Left kidney (tissue), 1 donor: ENCODE measurements at regions not wholly inside any gene's neighbourhood (a gene's known extent, or its start where the extent isn't known, plus 50 kb on each side); places are given as distances from the start of the nearest gene placed in this dataset.
A peak's percentile ranks its signal among the peaks of the same experiment; 100 is the strongest.

Experiments
- DNase-seq: peaks from one replicate; pipeline ENCODE4 v3.0.0-alpha.2; 2013

GRCh38 chr13:52975969-52976368 lies 52.6 kb upstream of the OLFM4 start:
- DNase-seq: no peak

- no peak for DNase-seq
Measured at GRCh38 chr13:52975161-52975560, 53.5 kb upstream of the OLFM4 start.

GRCh38 chr13:52974711-52975110 lies 53.9 kb upstream of the OLFM4 start:
- no peak for DNase-seq

- no peak for DNase-seq
Measured at GRCh38 chr13:52969373-52969772, 59.2 kb upstream of the OLFM4 start.

GRCh38 chr13:52968074-52968700 lies 60.4 kb upstream of the OLFM4 start:
- peak; percentile 79 for DNase-seq

GRCh38 chr13:52961987-52962386 lies 66.6 kb upstream of the OLFM4 start:
- no peak for DNase-seq

- DNase-seq: no peak
Measured at GRCh38 chr13:52961256-52961910, 67.2 kb upstream of the OLFM4 start.

- DNase-seq: no peak
Measured at GRCh38 chr13:52955472-52955874, 73.1 kb upstream of the OLFM4 start.

- no peak for DNase-seq
Measured at GRCh38 chr13:52954838-52955237, 73.8 kb upstream of the OLFM4 start.

GRCh38 chr13:52950436-52950956 lies 78.1 kb upstream of the OLFM4 start:
- no peak for DNase-seq

- no peak for DNase-seq
Measured at GRCh38 chr13:52949742-52950141, 78.9 kb upstream of the OLFM4 start.

- no peak for DNase-seq
Measured at GRCh38 chr13:52949044-52949443, 79.6 kb upstream of the OLFM4 start.

GRCh38 chr13:52947921-52948373 lies 80.7 kb upstream of the OLFM4 start:
- no peak for DNase-seq

- no peak for DNase-seq
Measured at GRCh38 chr13:52945348-52945747, 83.3 kb upstream of the OLFM4 start.

GRCh38 chr13:52944697-52945096 lies 83.9 kb upstream of the OLFM4 start:
- no peak for DNase-seq

GRCh38 chr13:52938065-52938464 lies 89.6 kb upstream of the PCDH8 start:
- no peak for DNase-seq

- DNase-seq: no peak
Measured at GRCh38 chr13:52936806-52937205, 88.4 kb upstream of the PCDH8 start.

- DNase-seq: no peak
Measured at GRCh38 chr13:52934258-52934657, 85.8 kb upstream of the PCDH8 start.

GRCh38 chr13:52933547-52934210 lies 85.2 kb upstream of the PCDH8 start:
- DNase-seq: no peak

- DNase-seq: no peak
Measured at GRCh38 chr13:52933099-52933498, 84.7 kb upstream of the PCDH8 start.

- no peak for DNase-seq
Measured at GRCh38 chr13:52932649-52933048, 84.2 kb upstream of the PCDH8 start.

- no peak for DNase-seq
Measured at GRCh38 chr13:52931539-52932431, 83.3 kb upstream of the PCDH8 start.
